Suprapubic skin (tissue), 4 donors: ENCODE measurements at regions not wholly inside any gene's neighbourhood (a gene's known extent, or its start where the extent isn't known, plus 50 kb on each side); places are given as distances from the start of the nearest gene placed in this dataset.
"Not testable (repeated sequence)": the region's sequence is repeated elsewhere in the genome, so short reads cannot be mapped to it uniquely, and the experiment has no call there.

Source experiments
- EP300 ChIP-seq: sonication (generic); formaldehyde crosslinking; IDR thresholded peaks from one replicate; pipeline ENCODE4 v1.6.1; 2017; ENCODE audit warnings: antibody characterized with exemption
- POLR2AphosphoS5 ChIP-seq, 3 donors: sonication (generic); formaldehyde crosslinking; IDR thresholded peaks; one replicate each; pipeline ENCODE4 v1.6.1; 2017; ENCODE audit warnings: antibody characterized with exemption in 3 of 3
- TF ChIP-seq, protein P1 (sequence below), 2 donors: fragments of 200-600 bp in 1 of 2; fragments of 450-650 bp in 1 of 2; sonication (generic) in 1 of 2; IDR thresholded peaks; one replicate each; pipeline ENCODE4 v1.5.1; 2016 to 2019; ENCODE audit warnings: antibody characterized with exemption in 2 of 2, mild to moderate bottlenecking in 1 of 2, moderate library complexity in 1 of 2

DNA sequence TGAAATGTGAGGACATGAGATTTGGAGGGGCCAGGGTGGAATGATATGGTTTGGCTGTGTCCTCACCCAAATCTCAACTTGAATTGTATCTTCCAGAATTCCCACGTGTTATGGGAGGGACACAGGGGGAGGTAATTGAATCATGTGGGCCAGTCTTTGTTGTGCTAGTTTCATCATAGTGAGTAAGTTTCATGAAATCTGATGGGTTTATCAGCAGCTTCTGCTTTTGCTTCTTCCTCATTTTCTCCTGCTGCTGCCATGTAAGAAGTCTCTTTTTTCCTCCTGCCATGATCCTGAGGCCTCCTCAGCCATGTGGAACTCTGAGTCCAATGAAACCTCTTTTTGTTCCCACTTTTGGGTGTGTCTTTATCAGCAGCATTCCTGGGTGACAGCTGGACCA is 104.3 kb upstream of the UNC5B start:
- TF ChIP-seq, protein P1, sequence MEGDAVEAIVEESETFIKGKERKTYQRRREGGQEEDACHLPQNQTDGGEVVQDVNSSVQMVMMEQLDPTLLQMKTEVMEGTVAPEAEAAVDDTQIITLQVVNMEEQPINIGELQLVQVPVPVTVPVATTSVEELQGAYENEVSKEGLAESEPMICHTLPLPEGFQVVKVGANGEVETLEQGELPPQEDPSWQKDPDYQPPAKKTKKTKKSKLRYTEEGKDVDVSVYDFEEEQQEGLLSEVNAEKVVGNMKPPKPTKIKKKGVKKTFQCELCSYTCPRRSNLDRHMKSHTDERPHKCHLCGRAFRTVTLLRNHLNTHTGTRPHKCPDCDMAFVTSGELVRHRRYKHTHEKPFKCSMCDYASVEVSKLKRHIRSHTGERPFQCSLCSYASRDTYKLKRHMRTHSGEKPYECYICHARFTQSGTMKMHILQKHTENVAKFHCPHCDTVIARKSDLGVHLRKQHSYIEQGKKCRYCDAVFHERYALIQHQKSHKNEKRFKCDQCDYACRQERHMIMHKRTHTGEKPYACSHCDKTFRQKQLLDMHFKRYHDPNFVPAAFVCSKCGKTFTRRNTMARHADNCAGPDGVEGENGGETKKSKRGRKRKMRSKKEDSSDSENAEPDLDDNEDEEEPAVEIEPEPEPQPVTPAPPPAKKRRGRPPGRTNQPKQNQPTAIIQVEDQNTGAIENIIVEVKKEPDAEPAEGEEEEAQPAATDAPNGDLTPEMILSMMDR (IDR thresholded peaks at IDR 0.05), result not testable (repeated sequence)
- TF ChIP-seq EP300; POLR2AphosphoS5 (IDR thresholded peaks at IDR 0.05): not testable (repeated sequence)
